DMS53 (cell line): ENCODE measurements at regions not wholly inside any gene's neighbourhood (a gene's known extent, or its start where the extent isn't known, plus 50 kb on each side); places are given as distances from the start of the nearest gene placed in this dataset.

ENCODE experiments used
- DNase-seq: peaks from one replicate; lab custom pipeline; 2025; lab: John Stamatoyannopoulos, UW

DNA sequence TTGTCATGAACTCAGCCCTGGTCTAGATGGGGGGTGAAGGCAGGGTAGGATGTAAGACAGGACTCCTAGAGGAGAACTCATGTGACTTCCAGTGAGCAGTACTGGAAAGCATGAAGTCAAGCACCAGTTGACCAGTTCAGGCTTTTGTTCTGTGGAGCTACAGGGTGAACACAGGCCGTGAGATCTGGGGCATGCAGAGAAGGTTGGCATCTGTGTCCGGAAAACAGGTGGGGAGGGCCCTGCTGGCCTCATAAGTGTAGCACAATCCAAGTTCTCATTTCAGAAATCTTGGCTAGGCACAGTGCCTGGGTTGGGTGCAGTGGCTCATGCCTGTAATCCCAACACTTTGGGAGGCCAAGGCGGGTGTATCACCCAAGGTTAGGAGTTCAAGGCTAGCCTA lies 50.9 kb upstream of the SPATS2L start:
- DNase-seq: no peak
